Neuronal stem cell (in vitro differentiated cells): ENCODE measurements at regions not wholly inside any gene's neighbourhood (a gene's known extent, or its start where the extent isn't known, plus 50 kb on each side); places are given as distances from the start of the nearest gene placed in this dataset.

Experiments
- DNase-seq: peaks from one replicate; pipeline ENCODE4 v3.0.0-alpha.2; 2013; ENCODE audit warnings: low spot score
- H2AFZ ChIP-seq: one replicate; pipeline ENCODE4 v1.6.1; 2013; ENCODE audit warnings: mild to moderate bottlenecking, low read length, inconsistent platforms
- H2AK5ac ChIP-seq: 2 replicates; pipeline ENCODE4 v1.6.1; 2013; ENCODE audit warnings: low read depth, mild to moderate bottlenecking, inconsistent platforms, low read length, moderate library complexity, mixed read lengths
- H2BK120ac ChIP-seq: 2 replicates; pipeline ENCODE4 v1.6.1; 2013; ENCODE audit warnings: low read depth, mild to moderate bottlenecking, inconsistent platforms, low read length, moderate library complexity, mixed read lengths
- H2BK12ac ChIP-seq: one replicate; pipeline ENCODE4 v1.6.1; 2013; ENCODE audit warnings: low read length, inconsistent platforms
- H2BK15ac ChIP-seq: 2 replicates; pipeline ENCODE4 v1.6.1; 2013; ENCODE audit warnings: mild to moderate bottlenecking, low read length, inconsistent platforms, mixed read lengths
- H2BK5ac ChIP-seq: one replicate; pipeline ENCODE4 v1.6.1; 2013; ENCODE audit warnings: inconsistent platforms, mild to moderate bottlenecking, low read length, moderate library complexity
- H3K14ac ChIP-seq: one replicate; pipeline ENCODE4 v1.6.1; 2013; ENCODE audit warnings: low read length, inconsistent platforms
- H3K18ac ChIP-seq: 2 replicates; pipeline ENCODE4 v1.6.1; 2013; ENCODE audit warnings: low read length, inconsistent platforms
- H3K23ac ChIP-seq: 2 replicates; pipeline ENCODE4 v1.6.1; 2013; ENCODE audit warnings: low read depth, mild to moderate bottlenecking, mixed read lengths, low read length, inconsistent platforms; ENCODE audit not compliant: poor library complexity
- H3K27ac ChIP-seq: replicated peaks from 3 replicates; pipeline ENCODE4 v1.5.1; 2013; ENCODE audit warnings: low read length, inconsistent platforms
- H3K27me3 ChIP-seq, 3 experiments: 2 replicates each; pipeline ENCODE4 v1.6.1; 2013; ENCODE audit warnings: low read length in 3 of 3, mild to moderate bottlenecking in 2 of 3, inconsistent platforms in 1 of 3, low read depth in 1 of 3, mixed read lengths in 1 of 3, moderate library complexity in 1 of 3; ENCODE audit not compliant: control insufficient read depth in 3 of 3, insufficient read depth in 3 of 3
- H3K36me3 ChIP-seq, 2 donors: replicated peaks in 1 of 2; 2 replicates each; pipeline ENCODE4 v1.6.1; 2013; ENCODE audit warnings: low read length in 2 of 2; ENCODE audit not compliant: control insufficient read depth in 2 of 2, insufficient read depth in 2 of 2
- H3K4ac ChIP-seq: 2 replicates; pipeline ENCODE4 v1.6.1; 2013; ENCODE audit warnings: inconsistent platforms, mild to moderate bottlenecking, low read length, moderate library complexity
- H3K4me1 ChIP-seq, 2 donors: 1 replicate in 1 of 2; 2 replicates in 1 of 2; pipeline ENCODE4 v1.6.1; 2013; ENCODE audit warnings: low read length in 2 of 2, low read depth in 1 of 2; ENCODE audit not compliant: control insufficient read depth in 2 of 2, insufficient read depth in 1 of 2
- H3K4me2 ChIP-seq: one replicate; pipeline ENCODE4 v1.6.1; 2013; ENCODE audit warnings: mild to moderate bottlenecking, low read length, inconsistent platforms; ENCODE audit not compliant: insufficient read depth, poor library complexity, severe bottlenecking
- H3K4me3 ChIP-seq, 2 donors: 2 replicates each; pipeline ENCODE4 v1.5.1; 2013; ENCODE audit warnings: low read length in 2 of 2, mild to moderate bottlenecking in 2 of 2, inconsistent platforms in 1 of 2, moderate library complexity in 1 of 2
- H3K79me1 ChIP-seq: one replicate; pipeline ENCODE4 v1.6.1; 2013; ENCODE audit warnings: low read depth, mild to moderate bottlenecking, inconsistent platforms, low read length, moderate library complexity
- H3K9ac ChIP-seq: one replicate; pipeline ENCODE4 v1.6.1; 2013; ENCODE audit warnings: mild to moderate bottlenecking, low read depth, low read length, inconsistent platforms; ENCODE audit not compliant: poor library complexity
- H3K9me3 ChIP-seq, 2 donors: replicated peaks in 1 of 2; 2 replicates each; pipeline versions ENCODE3 to v1.6.1; 2013; ENCODE audit warnings: low read length in 2 of 2, mild to moderate bottlenecking in 2 of 2, inconsistent platforms in 1 of 2, low read depth in 1 of 2, mixed read lengths in 1 of 2, moderate library complexity in 1 of 2; ENCODE audit not compliant: control insufficient read depth in 2 of 2, insufficient read depth in 1 of 2
- H4K8ac ChIP-seq: one replicate; pipeline ENCODE4 v1.6.1; 2013; ENCODE audit warnings: low read depth, mild to moderate bottlenecking, inconsistent platforms, low read length, moderate library complexity
- H4K91ac ChIP-seq: one replicate; pipeline ENCODE4 v1.6.1; 2013; ENCODE audit warnings: low read length, low read depth, mild to moderate bottlenecking, inconsistent platforms; ENCODE audit not compliant: poor library complexity
- WGBS, 2 donors: extraction: QIAGEN DNeasy Blood & Tissue Kit; methylation state at CpG; one replicate each; pipeline ENCODE4 v1.1.7; 2013; ENCODE audit warnings: missing lambda C conversion rate in 2 of 2, mixed read lengths in 1 of 2; ENCODE audit not compliant: insufficient read length in 2 of 2, insufficient replicate concordance in 1 of 2; ENCODE audit errors: extremely low coverage in 2 of 2; 5-methylcytosine and 5-hydroxymethylcytosine counted together

- H3K27ac ChIP-seq = no peak overlapping the region
- no peak overlapping the region for H3K23ac ChIP-seq
- peaks cover 0 to 3% of the 10 kb centered on the region in 2 donors for H3K4me1 ChIP-seq
- no peaks in the 10 kb centered on the region for H3K36me3 ChIP-seq
- H2AFZ ChIP-seq = no peak overlapping the region
- H4K8ac ChIP-seq = peak overlapping the region; percentile 19
- H2BK15ac ChIP-seq = no peak overlapping the region
- H2BK5ac ChIP-seq = no peak overlapping the region
- peak overlapping the region; percentile 33 for H3K9ac ChIP-seq
- peak overlapping the region; percentile 68 for H3K18ac ChIP-seq
- no peaks in the 10 kb centered on the region for H3K79me1 ChIP-seq
- H2BK120ac ChIP-seq = no peak overlapping the region
- H3K4me2 ChIP-seq = no peak overlapping the region
- peak overlapping the region; percentile 27 for H2AK5ac ChIP-seq
- no peak overlapping the region for H3K14ac ChIP-seq
- no peak overlapping the region for H3K4me3 ChIP-seq
- H3K27me3 ChIP-seq = peaks cover 0 to 27% (median 0%) of the 10 kb centered on the region in 3 experiments
- no peak overlapping the region for H3K4ac ChIP-seq
- H4K91ac ChIP-seq = no peak overlapping the region
- no CpG with 5 or more reads among the region's 15 CpGs for WGBS, 2 donors
- DNase-seq = no peak
- peaks cover 0 to under 1% of the 10 kb centered on the region in 2 donors for H3K9me3 ChIP-seq
- peak overlapping the region; percentile 87 for H2BK12ac ChIP-seq
Measured at GRCh38 chr13:111461445-111462149, 141.2 kb downstream of the TEX29 start.

GRCh38 chr13:111462221-111462764 lies 141.9 kb downstream of the TEX29 start:
- Histone ChIP-seq H3K27me3 (peaks cover 0 to 27% (median 0%) of the 10 kb centered on the region in 3 experiments), H2BK120ac (no peak overlapping the region)

GRCh38 chr13:111462944-111463343 lies 142.5 kb downstream of the TEX29 start:
- Histone ChIP-seq H3K23ac (no peak overlapping the region), H2AFZ (no peak overlapping the region), H3K4ac (no peak overlapping the region), H3K4me2 (no peak overlapping the region), H3K14ac (no peak overlapping the region), H2BK5ac (no peak overlapping the region), H3K36me3 (no peaks in the 10 kb centered on the region), H2AK5ac (no peak overlapping the region), H4K91ac (no peak overlapping the region), H3K18ac (no peak overlapping the region), H3K4me1 (peaks cover 0 to 3% of the 10 kb centered on the region in 2 donors), H2BK12ac (no peak overlapping the region), H3K27me3 (peaks cover 0 to 26% (median 0%) of the 10 kb centered on the region in 3 experiments), H2BK15ac (no peak overlapping the region), H3K4me3 (no peak overlapping the region), H4K8ac (no peak overlapping the region), H3K9me3 (no peaks in the 10 kb centered on the region), H3K79me1 (peaks cover 1% of the 10 kb centered on the region), H3K9ac (no peak overlapping the region), H3K27ac (no peak overlapping the region), H2BK120ac (no peak overlapping the region)
- no peak for DNase-seq
- WGBS, 2 donors = no CpG with 5 or more reads among the region's 6 CpGs

More at GRCh38 chr13:111462221-111462764, 141.9 kb downstream of the TEX29 start:
- Histone ChIP-seq H3K79me1 (no peaks in the 10 kb centered on the region), H3K4me2 (no peak overlapping the region), H4K8ac (no peak overlapping the region), H2BK12ac (no peak overlapping the region), H3K36me3 (no peaks in the 10 kb centered on the region), H3K4me1 (peaks cover 0 to 3% of the 10 kb centered on the region in 2 donors), H2BK15ac (no peak overlapping the region), H2AFZ (no peak overlapping the region), H3K23ac (no peak overlapping the region), H3K18ac (no peak overlapping the region), H3K14ac (no peak overlapping the region), H3K9me3 (no peaks in the 10 kb centered on the region), H3K4ac (no peak overlapping the region), H2BK5ac (no peak overlapping the region), H3K4me3 (no peak overlapping the region), H2AK5ac (peak overlapping the region; percentile 51), H3K9ac (no peak overlapping the region), H3K27ac (no peak overlapping the region), H4K91ac (no peak overlapping the region)
- DNase-seq = no peak
- WGBS, 2 donors = no CpG with 5 or more reads among the region's 14 CpGs

DNA sequence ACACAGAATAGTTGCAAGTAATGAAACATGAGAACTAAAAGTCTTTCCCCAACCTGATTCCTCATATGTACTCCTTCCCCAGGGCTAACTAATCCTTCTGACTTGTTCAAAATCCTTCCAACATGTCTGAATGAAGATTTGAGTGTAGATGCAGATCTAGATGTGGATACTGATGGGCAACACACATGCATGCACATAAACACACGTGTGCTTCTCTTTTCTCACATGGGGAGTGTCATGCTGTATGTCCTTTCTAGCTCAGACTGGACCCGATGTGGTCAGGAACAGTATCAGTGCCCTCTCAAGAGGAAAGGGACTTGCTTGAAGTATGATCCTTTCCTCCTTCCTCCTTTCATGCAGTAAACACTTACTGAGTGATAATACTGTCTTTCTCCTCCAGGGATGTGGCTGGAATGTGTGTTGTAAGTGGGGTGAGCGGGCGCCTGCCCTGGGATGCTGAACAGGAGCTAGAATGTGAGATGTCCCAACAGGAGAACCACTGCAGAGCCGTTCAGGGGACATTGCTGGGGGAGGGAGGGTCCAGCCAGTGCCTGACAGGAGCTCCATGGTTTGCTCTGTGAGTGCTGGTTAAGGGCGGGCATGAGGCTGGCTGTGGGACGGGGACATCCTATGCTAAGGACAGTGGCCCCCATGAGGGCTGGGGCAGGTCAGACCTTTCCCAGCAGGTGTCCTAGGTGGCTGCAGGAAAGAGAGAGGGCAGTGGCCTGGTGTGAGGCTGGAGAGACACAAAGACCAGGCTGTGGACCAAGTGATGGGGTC lies 146.9 kb downstream of the TEX29 start:
- peaks cover 0 to 16% (median 0%) of the 10 kb centered on the region in 3 experiments for H3K27me3 ChIP-seq
- H2BK5ac ChIP-seq = no peak overlapping the region
- WGBS, 2 donors = no CpG with 5 or more reads among the region's 7 CpGs
- no peak overlapping the region for H3K27ac ChIP-seq
- no peak overlapping the region for H3K4ac ChIP-seq
- H2AK5ac ChIP-seq = peak overlapping the region; percentile 81
- peaks cover 1% of the 10 kb centered on the region for H3K79me1 ChIP-seq
- H3K9ac ChIP-seq = no peak overlapping the region
- H4K91ac ChIP-seq = no peak overlapping the region
- H4K8ac ChIP-seq = no peak overlapping the region
- H3K4me3 ChIP-seq = no peak overlapping the region
- H2BK12ac ChIP-seq = no peak overlapping the region
- H3K4me1 ChIP-seq = no peaks in the 10 kb centered on the region
- no peak overlapping the region for H3K4me2 ChIP-seq
- no peak overlapping the region for H3K14ac ChIP-seq
- no peaks in the 10 kb centered on the region for H3K36me3 ChIP-seq
- H2BK15ac ChIP-seq = no peak overlapping the region
- peak overlapping the region; percentile 39 for H3K18ac ChIP-seq
- no peak overlapping the region for H2AFZ ChIP-seq
- H3K23ac ChIP-seq = no peak overlapping the region
- no peaks in the 10 kb centered on the region for H3K9me3 ChIP-seq
- DNase-seq = no peak
- H2BK120ac ChIP-seq = no peak overlapping the region
